Endothelial cell of umbilical vein (primary cell): ENCODE measurements at regions not wholly inside any gene's neighbourhood (a gene's known extent, or its start where the extent isn't known, plus 50 kb on each side); places are given as distances from the start of the nearest gene placed in this dataset.

ENCODE experiments used
- BruUV-seq: library from RNA; stranded (reverse); fragments of 400-500 nt; replicated peaks from 2 replicates; lab custom pipeline; 2021; lab: Mats Ljungman, UMichigan
- CTCF ChIA-PET: fragments of 300-600, 350-600 bp; sonication (Branson Sonifier 250); formaldehyde crosslinking; loops from one replicate; lab custom pipeline; 2021; ENCODE audit warnings: antibody characterized with exemption, inconsistent platforms; lab: Charles Lee
- POLR2A ChIA-PET: fragments of 300-600, 350-600 bp; sonication (Branson Sonifier 250); formaldehyde crosslinking; loops from one replicate; lab custom pipeline; 2021; ENCODE audit warnings: antibody characterized with exemption, inconsistent platforms; lab: Charles Lee
- DNase-seq: peaks from one replicate; pipeline ENCODE4 v3.0.0-alpha.2; 2011; ENCODE audit warnings: low read depth, low spot score
- FAIRE-seq: peaks from 2 replicates; lab custom pipeline; 2011; peaks lifted over from hg19 to GRCh38; lab: Jason Lieb, UNC
- H2AFZ ChIP-seq: 2 replicates; pipeline ENCODE4 v1.6.0; 2012; ENCODE audit warnings: low read depth, low read length, control low read depth, inconsistent platforms
- H3K27ac ChIP-seq: 2 replicates; pipeline ENCODE4 v1.5.1; 2011; ENCODE audit warnings: low read depth, mild to moderate bottlenecking, control low read depth, low read length, moderate library complexity; ENCODE audit not compliant: insufficient read depth
- H3K27me3 ChIP-seq, 2 experiments: 2 replicates each; pipeline versions ENCODE4 v1.6.0 to v1.6.1; 2011; ENCODE audit warnings: low read length in 2 of 2, mixed read lengths in 1 of 2; ENCODE audit not compliant: control insufficient read depth in 2 of 2, insufficient read depth in 2 of 2
- H3K36me3 ChIP-seq, 2 experiments: 2 replicates in 1 of 2; 3 replicates in 1 of 2; pipeline ENCODE4 v1.5.1; 2011; ENCODE audit warnings: low read length in 2 of 2, mild to moderate bottlenecking in 1 of 2, moderate library complexity in 1 of 2; ENCODE audit not compliant: control insufficient read depth in 2 of 2, insufficient read depth in 2 of 2; ENCODE audit errors: extremely low read depth in 1 of 2
- H3K4me1 ChIP-seq: 3 replicates; pipeline ENCODE4 v1.5.1; 2011; ENCODE audit warnings: mild to moderate bottlenecking, low read length; ENCODE audit not compliant: control insufficient read depth, insufficient read depth; ENCODE audit errors: extremely low read depth
- H3K4me2 ChIP-seq: 2 replicates; pipeline ENCODE4 v1.6.1; 2011; ENCODE audit warnings: low read length, control low read depth, mixed read lengths; ENCODE audit not compliant: insufficient read depth
- H3K4me3 ChIP-seq, 3 experiments: fragments of 200-600 bp in 1 of 3; sonication (generic), shearing (Covaris generic) in 1 of 3; replicated peaks in 1 of 3; 2 replicates each; pipeline ENCODE4 v1.5.1; 2011 to 2016; ENCODE audit warnings: control low read depth in 3 of 3, low read length in 3 of 3, mild to moderate bottlenecking in 2 of 3, inconsistent platforms in 1 of 3, low read depth in 1 of 3, moderate library complexity in 1 of 3; ENCODE audit not compliant: insufficient read depth in 1 of 3
- H3K79me2 ChIP-seq: 2 replicates; pipeline ENCODE4 v1.6.0; 2012; ENCODE audit warnings: low read length, inconsistent platforms; ENCODE audit not compliant: control insufficient read depth, insufficient read depth
- H3K9ac ChIP-seq: replicated peaks from 2 replicates; pipeline ENCODE3; 2011; ENCODE audit warnings: low read length, control low read depth; ENCODE audit not compliant: insufficient read depth; ENCODE audit errors: extremely low read depth
- H3K9me1 ChIP-seq: replicated peaks from 3 replicates; pipeline ENCODE4 v1.6.0; 2011; ENCODE audit warnings: mild to moderate bottlenecking, low read length; ENCODE audit not compliant: control insufficient read depth, insufficient read depth; ENCODE audit errors: extremely low read depth
- H3K9me3 ChIP-seq: replicated peaks from 2 replicates; pipeline ENCODE4 v1.5.1; 2012; ENCODE audit warnings: low read length, inconsistent platforms; ENCODE audit not compliant: control insufficient read depth, insufficient read depth
- H4K20me1 ChIP-seq: replicated peaks from 2 replicates; pipeline ENCODE3; 2011; ENCODE audit warnings: mild to moderate bottlenecking, low read length; ENCODE audit not compliant: control insufficient read depth, insufficient read depth; ENCODE audit errors: extremely low read depth
- EZH2 ChIP-seq: IDR thresholded peaks from 2 replicates; pipeline ENCODE4 v1.6.1; 2012; ENCODE audit warnings: borderline replicate concordance, low read depth, mild to moderate bottlenecking, moderate library complexity, low read length, inconsistent platforms; ENCODE audit not compliant: severe bottlenecking
- FOS ChIP-seq: IDR thresholded peaks from 2 replicates; pipeline ENCODE4 v1.6.1; 2011; ENCODE audit warnings: mild to moderate bottlenecking, low read length, moderate library complexity, borderline replicate concordance; ENCODE audit not compliant: insufficient read depth
- GATA2 ChIP-seq: IDR thresholded peaks from 2 replicates; pipeline ENCODE4 v1.7.0; 2011; ENCODE audit warnings: low read depth, mild to moderate bottlenecking, moderate library complexity, mixed read lengths, low read length; ENCODE audit not compliant: insufficient read length, insufficient read depth
- JUN ChIP-seq: IDR thresholded peaks from 2 replicates; pipeline ENCODE4 v1.6.1; 2011; ENCODE audit warnings: borderline replicate concordance, low read depth; ENCODE audit not compliant: insufficient read length, insufficient read depth
- MYC ChIP-seq: IDR thresholded peaks from one replicate; pipeline ENCODE4 v1.6.1; 2011; ENCODE audit warnings: mild to moderate bottlenecking, low read depth, low read length
- POLR2A ChIP-seq: IDR thresholded peaks from 2 replicates; pipeline ENCODE4 v1.6.1; 2012; ENCODE audit warnings: low read depth, mild to moderate bottlenecking, control low read depth, low read length
- POLR2AphosphoS5 ChIP-seq: IDR thresholded peaks from 2 replicates; pipeline ENCODE4 v1.6.1; 2012; ENCODE audit warnings: low read depth, mild to moderate bottlenecking, control low read depth, low read length, moderate library complexity; ENCODE audit not compliant: insufficient read depth
- dilution Hi-C: fragments of 300-500 bp; cut with MboI; formaldehyde crosslinking; loops from one replicate; pipeline ENCODE4 v1.15.0; 2019; ENCODE audit warnings: low sequenced_read_pairs; ENCODE audit not compliant: extremely low pct_ligation_motif_present
- intact Hi-C: fragments of 100-400 bp; cut with micrococcal nuclease; formaldehyde crosslinking; loops from one replicate; pipeline ENCODE4 v1.10.0; 2022
- TF ChIP-seq, protein P1 (sequence below): IDR thresholded peaks from 2 replicates; pipeline ENCODE4 v1.6.1; 2011; ENCODE audit not compliant: insufficient read depth, insufficient read length
- TF ChIP-seq, protein P2 (sequence below), 2 donors: IDR thresholded peaks; 1 replicate in 1 of 2; 2 replicates in 1 of 2; pipeline ENCODE4 v1.5.1; 2011; ENCODE audit warnings: low read length in 2 of 2, mild to moderate bottlenecking in 2 of 2, moderate library complexity in 2 of 2, control low read depth in 1 of 2, inconsistent platforms in 1 of 2, low read depth in 1 of 2; ENCODE audit not compliant: insufficient read depth in 1 of 2; ENCODE audit errors: extremely low read depth in 1 of 2

DNA sequence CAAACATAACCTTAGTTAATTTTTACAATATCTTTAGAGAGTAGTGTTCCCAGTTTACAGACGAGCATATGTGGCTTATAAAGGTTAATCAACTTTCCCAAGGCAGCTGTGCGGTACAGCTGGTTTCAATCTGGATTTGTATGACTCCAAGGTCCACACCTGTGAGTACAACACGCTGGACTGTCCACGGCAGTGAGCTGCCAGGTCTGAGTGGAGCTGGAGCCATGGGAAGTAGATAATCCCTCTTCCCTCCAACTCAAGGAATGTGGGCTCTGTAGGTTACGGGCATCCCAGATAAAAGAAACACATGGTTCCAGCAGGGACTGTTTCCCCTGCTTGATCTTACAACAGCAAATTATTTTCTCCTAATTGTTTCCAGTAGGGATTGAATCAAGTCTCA, 102.2 kb downstream of the SOD2 start:
- TF ChIP-seq, protein P1, sequence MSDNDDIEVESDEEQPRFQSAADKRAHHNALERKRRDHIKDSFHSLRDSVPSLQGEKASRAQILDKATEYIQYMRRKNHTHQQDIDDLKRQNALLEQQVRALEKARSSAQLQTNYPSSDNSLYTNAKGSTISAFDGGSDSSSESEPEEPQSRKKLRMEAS: no peak
- no peak for TF ChIP-seq POLR2AphosphoS5
- TF ChIP-seq FOS: no peak
- no peak for TF ChIP-seq POLR2A
- TF ChIP-seq JUN: no peak
- H2AFZ ChIP-seq: no peak overlapping the region
- H3K9me1 ChIP-seq: no peaks in the 10 kb centered on the region
- intact Hi-C loops: no loop called here
- ChIA-PET POLR2A (no interaction called here), CTCF (interaction anchor here (2.5 kb wide), 1 partner anchor 64 kb away, joined by 6 read pairs; no protein-coding TSS in a partner anchor)
- dilution Hi-C loops: no loop called here
- no peak overlapping the region for H3K4me3 ChIP-seq
- H3K4me2 ChIP-seq: no peak overlapping the region
- H4K20me1 ChIP-seq: no peaks in the 10 kb centered on the region
- no TSS peak for BruUV-seq
- no peaks in the 10 kb centered on the region for H3K9me3 ChIP-seq
- DNase-seq: no peak
- no peaks in the 10 kb centered on the region for H3K36me3 ChIP-seq
- no peaks in the 10 kb centered on the region for H3K27me3 ChIP-seq
- H3K4me1 ChIP-seq: peaks cover 15% of the 10 kb centered on the region
- no peak for FAIRE-seq
- H3K9ac ChIP-seq: no peak overlapping the region
- no peaks in the 10 kb centered on the region for H3K79me2 ChIP-seq
- H3K27ac ChIP-seq: no peak overlapping the region

DNA sequence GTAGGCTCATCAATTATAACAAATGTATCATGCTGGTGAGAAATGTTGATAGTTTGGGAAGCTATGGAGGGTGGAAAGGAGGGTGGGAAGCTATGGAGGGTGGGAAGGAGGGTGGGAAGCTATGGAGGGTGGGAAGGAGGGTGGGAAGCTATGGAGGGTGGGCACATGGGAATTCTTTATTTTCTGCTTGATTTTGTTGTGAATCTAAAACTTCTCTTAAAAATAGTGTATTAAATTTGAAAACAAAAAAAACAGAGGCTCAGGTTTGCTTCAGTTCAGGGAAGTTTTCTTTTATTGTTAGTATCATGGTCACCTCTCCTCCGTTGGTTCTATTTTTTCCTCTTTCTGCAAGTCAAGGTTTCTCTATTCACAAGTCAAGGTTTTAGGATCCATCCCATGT, 106.4 kb downstream of the SOD2 start:
- Histone ChIP-seq H2AFZ (no peak overlapping the region), H3K4me3 (no peak overlapping the region), H3K79me2 (no peaks in the 10 kb centered on the region), H3K4me2 (no peak overlapping the region), H3K27ac (no peak overlapping the region), H3K9me3 (no peaks in the 10 kb centered on the region), H3K4me1 (no peaks in the 10 kb centered on the region), H4K20me1 (no peaks in the 10 kb centered on the region), H3K9me1 (no peaks in the 10 kb centered on the region), H3K9ac (no peak overlapping the region), H3K27me3 (no peaks in the 10 kb centered on the region), H3K36me3 (no peaks in the 10 kb centered on the region)
- POLR2A ChIA-PET: no interaction called here
- intact Hi-C loops: no loop called here
- dilution Hi-C loops: no loop called here
- no peak for TF ChIP-seq MYC
- TF ChIP-seq JUN: no peak
- TF ChIP-seq EZH2: no peak
- no peak for TF ChIP-seq GATA2
- TF ChIP-seq POLR2AphosphoS5: no peak
- TF ChIP-seq, protein P1: no peak
- TF ChIP-seq POLR2A: no peak
- no peak for TF ChIP-seq FOS
- TF ChIP-seq, protein P2, sequence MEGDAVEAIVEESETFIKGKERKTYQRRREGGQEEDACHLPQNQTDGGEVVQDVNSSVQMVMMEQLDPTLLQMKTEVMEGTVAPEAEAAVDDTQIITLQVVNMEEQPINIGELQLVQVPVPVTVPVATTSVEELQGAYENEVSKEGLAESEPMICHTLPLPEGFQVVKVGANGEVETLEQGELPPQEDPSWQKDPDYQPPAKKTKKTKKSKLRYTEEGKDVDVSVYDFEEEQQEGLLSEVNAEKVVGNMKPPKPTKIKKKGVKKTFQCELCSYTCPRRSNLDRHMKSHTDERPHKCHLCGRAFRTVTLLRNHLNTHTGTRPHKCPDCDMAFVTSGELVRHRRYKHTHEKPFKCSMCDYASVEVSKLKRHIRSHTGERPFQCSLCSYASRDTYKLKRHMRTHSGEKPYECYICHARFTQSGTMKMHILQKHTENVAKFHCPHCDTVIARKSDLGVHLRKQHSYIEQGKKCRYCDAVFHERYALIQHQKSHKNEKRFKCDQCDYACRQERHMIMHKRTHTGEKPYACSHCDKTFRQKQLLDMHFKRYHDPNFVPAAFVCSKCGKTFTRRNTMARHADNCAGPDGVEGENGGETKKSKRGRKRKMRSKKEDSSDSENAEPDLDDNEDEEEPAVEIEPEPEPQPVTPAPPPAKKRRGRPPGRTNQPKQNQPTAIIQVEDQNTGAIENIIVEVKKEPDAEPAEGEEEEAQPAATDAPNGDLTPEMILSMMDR (IDR thresholded peaks at IDR 0.05; ENCODE audit: extremely low read depth in 1 of 2, insufficient read depth in 1 of 2, low read depth in 1 of 2, low read length in 2 of 2): no peak
- no peak for DNase-seq
- no peak for FAIRE-seq
- no TSS peak for BruUV-seq
- CTCF ChIA-PET: no interaction called here
